HG03025 (cell line): ENCODE measurements at regions not wholly inside any gene's neighbourhood (a gene's known extent, or its start where the extent isn't known, plus 50 kb on each side); places are given as distances from the start of the nearest gene placed in this dataset.
"Not testable (repeated sequence)": the region's sequence is repeated elsewhere in the genome, so short reads cannot be mapped to it uniquely, and the experiment has no call there.

Source experiments
- ATAC-seq: cut with Tn5 transposase; IDR thresholded peaks from one replicate; pipeline ENCODE4 v1.9.1; 2021; ENCODE audit warnings: mild to moderate bottlenecking, moderate library complexity; ENCODE audit not compliant: unreplicated experiment, low FRiP score

DNA sequence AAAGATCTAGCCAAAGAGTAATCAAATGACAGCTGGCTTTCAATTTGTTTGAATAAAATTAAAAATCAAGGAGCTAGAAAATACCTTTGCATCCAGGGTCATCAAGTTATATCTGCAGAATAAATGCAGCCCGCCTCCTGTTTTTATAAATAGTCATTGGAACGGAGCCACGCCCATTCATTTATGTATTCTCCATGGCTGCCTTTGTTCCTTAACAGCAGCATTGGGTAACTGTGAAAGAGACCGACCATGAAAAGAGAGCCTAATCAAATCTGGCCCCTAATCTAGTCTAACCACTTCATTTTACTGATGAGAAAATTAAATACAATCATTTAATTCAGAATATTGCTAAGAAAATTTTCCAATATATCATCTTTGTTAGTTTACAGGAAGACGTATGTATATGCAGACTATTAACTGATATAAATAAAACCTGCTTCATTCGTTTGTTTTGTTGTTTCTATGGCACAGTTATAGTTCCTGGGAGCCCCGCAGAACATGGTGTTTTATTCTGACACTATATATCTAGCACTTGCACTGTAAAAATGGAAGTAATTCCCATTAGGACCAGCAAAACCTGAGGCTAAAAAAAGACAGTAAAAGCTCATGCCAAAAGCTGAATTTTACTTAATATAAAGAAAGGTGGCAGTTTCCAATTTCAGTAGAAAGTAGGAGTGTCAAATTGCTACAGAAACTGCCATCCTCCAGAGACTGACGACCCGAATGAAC is 111.8 kb upstream of the PALMD start:
- ATAC-seq: no peak

DNA sequence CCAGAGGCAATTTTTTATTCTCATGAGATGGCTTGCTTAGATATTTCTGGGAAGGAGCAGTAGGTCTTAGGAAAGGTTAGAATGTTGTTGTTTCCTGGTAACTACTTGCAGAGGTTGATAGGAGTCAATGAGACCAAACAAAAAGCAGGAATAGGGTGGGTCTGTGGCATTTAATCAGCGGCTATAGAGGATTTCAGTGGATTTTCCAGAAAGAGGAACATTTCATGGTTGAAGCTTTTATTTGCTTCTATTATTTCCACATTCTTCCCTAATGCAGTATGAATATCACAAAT is 111.3 kb upstream of the PALMD start:
- ATAC-seq: no peak

DNA sequence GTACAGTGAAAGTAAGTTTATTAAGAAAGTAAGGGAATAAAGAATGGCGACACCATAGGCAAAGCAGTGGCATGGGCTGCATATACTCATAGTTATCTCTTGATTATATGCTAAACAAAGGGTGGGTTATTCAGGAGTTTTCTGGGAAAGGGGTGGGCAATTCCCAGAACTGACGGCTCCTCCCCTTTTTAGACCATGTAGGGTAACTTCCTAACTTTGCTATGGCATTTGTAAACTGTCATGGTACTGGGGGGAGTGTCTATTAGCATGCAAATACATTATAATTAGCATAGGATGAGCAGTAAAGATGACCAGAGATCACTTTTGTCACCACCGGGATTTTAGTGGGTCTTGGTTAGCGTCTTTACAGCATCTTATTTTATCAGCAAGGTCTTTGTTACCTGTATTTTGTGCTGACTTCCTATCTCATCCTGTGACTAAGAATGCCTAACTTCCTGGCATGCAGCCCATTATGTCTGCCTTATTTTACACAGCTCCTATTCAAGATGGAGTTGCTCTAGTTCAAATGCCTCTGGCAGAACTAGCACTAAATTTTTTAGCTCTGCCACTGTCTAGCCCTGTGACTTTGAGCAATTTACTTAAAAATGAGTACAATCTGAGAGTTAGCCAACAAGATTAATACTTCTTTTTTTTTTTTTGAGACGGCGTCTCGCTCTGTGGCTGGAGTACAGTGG is 110.3 kb upstream of the PALMD start:
- ATAC-seq: no peak

DNA sequence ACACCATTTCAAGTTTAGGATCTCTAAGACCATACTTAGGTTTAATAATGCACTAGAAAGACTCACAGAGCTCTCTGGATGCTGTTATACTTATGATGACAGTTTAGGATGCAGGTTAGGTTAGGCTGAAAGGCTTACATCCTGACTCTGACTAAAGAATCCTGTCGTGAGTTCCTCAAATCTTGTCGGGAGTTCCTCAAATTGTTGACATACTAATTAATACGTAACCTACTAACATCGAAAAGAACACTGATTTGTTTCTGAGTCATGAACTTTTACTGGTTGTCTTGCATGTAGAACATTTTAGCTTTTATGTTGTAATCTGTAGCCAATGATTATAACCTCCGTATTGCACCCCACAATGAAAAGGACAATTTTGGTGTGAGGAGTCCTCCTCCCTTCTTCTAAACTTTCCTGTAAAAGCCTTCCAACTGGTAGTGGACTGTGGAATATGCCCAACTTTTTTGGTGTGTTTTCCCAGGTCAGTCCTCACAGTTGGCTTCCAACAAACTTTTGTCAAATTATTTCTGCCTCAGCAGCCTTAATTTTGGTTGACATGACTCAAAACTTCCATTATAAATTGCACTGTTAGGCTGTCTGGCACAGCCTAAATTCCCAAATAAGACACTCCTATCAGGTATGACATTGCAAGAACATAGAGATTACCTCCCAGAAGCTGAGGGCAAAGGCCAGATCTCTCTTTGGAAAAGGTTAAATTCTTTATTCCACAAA is 107.9 kb upstream of the PALMD start:
- no peak for ATAC-seq

DNA sequence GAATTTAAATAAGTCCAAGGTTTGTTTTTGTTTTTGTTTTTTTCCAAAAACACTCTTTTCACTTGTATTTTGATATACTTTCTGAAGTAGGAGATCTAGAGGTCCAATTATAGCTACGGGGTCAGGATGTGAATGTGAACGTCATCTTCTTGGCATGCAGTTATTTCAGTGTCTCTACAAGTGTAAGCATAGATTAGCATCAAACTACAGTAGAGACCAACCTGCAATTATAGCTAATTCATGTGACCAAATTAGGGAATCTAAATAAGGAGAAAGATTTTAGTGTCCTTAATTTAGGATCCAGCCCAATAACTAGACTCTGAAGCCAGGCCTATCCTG is 107.3 kb upstream of the PALMD start:
- no peak for ATAC-seq

DNA sequence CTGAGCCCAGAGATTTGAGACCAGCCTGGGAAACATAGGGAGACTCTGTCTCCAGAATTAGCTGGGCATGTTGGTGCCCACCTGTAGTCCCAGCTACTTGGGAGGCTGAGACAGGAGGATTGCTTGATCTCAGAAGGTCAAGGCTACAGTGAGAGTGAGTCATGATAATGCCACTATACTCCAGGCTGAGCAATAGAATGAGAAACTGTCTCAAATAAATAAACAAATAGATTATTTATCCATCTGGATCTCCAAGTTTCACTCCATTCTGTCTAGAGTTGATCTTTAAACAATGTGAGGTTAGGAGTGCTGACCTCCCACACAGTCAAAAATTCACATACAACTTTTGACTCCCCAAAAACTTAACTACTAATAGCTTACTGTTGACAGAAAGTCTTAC is 106.8 kb upstream of the PALMD start:
- no peak for ATAC-seq

DNA sequence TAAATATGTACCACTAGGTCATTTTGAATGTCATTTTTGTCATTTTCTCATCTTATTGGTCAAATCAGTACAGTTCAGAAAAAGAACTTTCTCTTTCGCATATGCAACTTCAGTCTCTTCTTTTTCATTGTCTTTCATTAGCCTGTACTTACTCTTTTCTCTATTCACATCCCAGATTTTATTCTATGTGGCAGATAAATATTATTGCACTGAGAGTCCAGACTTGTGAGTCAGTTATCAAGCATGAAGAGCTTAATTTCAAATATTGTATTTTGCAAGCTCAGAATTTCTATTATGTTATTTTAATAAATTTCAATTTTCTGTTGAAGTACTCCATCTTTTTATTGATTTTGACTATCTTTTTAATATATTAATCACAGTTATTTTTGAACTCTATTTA is 105.2 kb upstream of the PALMD start:
- no peak for ATAC-seq

DNA sequence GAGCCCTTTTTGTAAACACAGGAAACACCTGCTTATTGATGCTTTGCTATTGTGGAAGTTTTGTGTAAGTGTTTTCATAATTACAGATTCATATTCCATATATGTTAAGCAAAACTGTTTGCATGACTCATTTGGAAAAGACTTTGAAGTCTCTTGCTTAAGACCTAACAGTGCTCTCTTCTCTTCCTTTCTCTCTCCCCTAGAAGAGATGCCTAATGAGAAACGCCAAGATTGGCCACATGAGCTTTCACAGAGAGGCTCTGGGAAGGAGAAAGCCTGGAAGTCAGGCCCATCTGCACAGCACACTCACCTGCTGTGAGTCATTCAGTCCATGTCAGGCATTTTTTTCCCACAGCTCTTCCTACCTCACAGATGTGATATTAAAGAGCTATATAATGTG is 101.6 kb upstream of the PALMD start:
- peak; percentile 65 for ATAC-seq

DNA sequence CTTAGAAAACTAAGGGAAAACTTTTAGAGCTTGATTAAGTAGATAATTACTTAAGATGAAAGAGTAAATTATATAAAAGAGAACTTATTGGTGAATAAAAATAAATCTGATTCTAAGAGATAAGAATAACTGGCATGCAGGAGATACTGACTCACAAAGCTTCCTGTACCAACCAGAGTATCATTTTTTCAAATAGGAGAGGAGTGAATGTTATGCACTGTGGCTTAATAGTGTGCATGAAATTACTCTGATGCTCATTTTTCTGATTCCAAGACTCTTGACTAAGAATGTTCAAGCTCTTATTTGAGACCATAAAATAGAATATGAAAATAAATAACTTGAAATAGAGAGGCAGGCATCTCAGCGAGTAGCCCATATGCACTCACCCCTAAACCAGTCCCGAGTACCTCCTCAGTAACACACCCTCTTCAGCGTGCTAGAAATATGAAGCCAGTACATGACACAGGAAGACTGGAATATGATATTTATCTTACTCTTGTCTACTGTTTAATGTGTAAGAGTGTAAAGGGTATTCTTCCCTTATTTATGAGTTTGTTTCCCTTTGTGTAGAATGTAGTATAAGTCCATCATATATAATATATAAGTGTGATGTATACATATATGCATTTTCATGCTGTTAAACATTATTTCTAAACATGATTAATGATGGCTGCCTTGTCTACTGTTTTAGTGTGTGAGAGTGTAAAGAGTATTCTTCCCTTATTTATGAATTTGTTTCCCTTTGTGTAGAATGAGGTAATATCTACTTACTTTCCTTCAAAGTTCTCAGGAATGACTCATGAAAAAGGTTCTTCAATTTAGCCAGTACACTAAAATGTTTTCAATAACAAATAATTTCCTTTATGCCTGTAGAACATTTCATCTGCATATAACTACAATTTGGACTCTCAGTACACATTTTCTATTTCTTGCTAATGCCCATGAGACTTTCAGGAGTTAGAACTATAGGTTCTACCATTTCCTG is 99.2 kb upstream of the PALMD start:
- ATAC-seq: no peak

DNA sequence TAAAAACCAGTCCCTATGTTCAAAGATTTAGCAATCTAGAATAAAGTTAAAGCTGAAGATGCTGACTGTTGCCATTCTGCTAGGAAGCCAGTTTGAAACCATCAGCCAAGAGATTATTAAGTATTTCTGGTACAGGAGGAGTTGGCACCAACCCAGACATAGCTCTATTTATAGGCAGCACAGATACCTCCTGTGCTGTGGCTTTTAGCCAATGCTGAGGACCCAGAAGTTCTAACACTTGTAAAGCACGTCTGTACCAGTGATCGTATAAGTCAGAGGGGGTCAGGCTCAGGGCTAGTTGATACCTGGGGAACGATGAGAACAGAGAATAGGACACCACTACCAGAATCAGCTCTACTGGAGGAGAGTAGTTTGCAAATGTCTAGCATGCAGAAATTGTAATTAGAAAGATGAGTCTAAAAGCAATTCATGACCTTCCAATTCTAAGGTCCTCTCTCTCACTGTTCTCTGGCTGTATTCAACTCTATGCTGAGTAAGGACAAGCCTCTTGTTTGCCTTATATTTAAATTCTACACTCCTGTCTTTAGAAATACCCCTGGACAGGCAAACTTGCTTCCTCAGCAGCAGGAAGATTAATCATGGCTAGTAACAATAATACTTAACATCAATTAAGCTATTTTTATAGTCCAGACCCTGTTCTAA is 96.8 kb upstream of the PALMD start:
- ATAC-seq: no peak

DNA sequence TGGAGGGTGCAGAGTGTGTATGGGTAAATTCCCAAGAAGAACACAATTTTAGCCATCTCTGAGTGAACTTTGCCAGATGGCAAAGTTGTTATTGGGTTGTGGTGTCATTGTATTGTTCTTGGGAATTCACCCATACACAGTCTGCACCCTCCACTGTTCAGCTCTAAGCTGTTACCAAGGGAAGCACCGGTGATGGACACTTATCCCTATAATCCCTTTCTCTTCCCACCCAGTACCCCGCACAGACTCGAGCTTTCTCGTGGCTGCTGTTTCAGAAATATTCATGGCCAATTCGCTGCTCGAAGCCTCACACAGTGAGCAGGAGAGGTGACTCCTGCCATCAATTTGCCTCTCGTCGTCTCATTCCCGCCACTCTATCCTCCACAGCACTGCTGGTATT is 95.7 kb upstream of the PALMD start:
- ATAC-seq: no peak

DNA sequence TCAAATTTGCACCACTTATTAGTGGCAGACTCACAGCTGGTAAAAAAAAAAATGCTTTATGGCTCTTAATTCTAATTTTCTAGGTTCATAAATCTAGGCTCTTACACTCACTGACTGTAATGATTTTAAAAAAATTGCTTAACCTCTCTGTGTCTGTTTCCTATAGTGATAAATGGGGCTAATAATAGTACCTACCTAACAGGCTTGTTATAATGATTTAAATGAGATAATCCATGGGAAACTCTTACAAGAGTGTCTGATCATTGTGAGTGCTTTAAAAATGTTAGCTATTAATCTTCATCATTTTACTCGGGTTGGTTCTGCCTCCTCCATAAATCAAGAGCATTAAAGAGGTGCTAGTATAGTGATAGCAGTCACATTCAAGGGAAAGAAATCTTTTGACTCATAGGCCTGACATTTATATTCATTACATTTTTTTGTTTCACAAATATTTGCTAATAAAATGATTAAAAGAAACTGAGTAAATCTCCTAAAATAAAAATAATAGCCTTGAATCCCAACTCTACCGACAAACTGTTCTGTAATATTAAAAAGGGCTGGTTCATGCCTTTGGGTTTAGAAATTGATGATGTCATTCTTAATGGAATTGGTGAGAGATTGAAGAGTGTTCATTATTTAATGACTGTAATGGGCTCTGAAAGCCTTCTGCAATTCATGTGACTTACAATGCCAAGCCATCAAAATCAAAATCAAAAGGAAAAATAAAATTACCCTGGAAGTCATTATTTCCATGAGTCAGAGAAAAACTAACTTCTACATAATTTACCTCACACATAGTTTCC is 93.9 kb upstream of the PALMD start:
- no peak for ATAC-seq

DNA sequence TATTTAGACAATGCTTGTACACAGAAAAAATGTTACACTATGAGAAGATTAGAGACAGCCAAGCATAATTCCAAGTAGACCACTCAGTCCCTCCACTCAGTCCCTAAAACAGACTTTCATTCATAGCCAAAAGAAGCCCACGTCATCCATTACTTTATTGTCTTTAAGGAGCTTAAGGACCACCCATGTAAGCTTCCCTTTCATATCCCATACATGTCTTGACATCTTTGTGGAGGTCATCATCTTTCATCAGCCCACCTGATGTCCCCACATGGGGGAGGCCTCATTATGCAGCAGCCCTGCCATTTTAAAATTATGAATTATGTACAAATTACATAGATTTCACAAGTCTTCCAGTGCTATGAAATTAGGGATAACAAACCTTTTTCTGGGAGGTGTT is 92.6 kb upstream of the PALMD start:
- no peak for ATAC-seq

DNA sequence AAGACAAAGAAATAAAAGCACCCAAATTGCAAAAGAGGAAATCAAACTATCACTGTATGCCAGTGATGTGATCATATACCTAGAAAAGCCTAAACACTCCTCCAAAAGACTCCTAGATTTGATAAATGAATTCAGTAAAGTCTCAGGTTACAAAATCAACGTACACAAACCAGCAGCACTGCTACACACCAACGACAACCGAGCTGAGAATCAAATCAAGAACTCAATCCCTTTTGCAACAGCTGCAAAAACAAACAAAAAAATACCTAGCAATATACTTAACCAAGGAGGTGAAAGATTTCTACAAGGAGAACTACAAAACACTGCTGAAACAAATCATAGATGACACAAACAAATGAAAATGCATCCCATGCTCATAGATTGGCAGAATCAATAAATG is 92.1 kb upstream of the PALMD start:
- ATAC-seq: not testable (repeated sequence)

DNA sequence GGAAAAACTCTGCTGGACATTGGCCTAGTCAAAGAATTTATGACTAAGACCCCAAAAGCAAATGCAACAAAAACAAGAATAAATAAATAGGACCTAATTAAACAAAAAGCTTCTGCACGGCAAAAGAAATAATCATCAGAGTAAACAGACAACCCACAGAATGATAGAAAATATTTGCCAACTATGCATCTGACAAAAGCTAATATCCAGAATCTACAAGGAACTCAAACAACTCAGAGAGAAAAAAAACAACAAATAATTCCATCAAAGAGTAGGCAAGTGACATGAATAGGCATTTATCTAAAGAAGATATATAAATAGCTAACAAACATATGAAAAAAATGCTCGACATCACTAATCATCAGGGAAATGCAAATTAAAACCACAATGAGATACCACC is 91.2 kb upstream of the PALMD start:
- no peak for ATAC-seq

DNA sequence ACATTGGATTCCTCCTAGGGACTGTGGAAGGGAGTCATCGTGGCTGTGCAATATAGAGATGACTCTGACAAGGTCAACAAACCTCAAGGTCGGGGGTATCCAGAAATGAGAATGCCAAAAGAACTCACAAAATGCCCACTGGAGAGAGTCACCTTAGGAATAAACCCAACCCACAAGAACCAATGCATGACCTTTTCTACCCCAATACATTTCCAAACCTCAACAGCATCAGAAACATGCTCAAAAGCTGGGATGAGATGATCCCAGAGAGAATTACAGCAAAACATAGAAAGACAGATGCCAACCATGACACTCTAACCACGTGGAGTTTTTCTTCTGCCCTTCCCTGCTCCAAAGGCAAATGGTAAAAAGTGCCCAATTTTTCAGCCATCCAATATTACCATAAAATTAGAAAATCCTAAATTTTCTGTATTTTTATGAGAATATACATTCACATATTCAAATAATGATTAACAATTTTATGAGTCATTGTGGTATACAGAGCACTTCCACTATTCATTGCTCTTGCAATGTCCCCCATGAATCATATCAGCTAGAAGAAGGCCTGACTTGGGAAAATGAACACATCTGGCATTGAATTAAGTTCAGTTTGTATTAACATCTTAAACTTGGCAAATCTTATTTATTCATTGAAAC is 88.2 kb upstream of the PALMD start:
- no peak for ATAC-seq

DNA sequence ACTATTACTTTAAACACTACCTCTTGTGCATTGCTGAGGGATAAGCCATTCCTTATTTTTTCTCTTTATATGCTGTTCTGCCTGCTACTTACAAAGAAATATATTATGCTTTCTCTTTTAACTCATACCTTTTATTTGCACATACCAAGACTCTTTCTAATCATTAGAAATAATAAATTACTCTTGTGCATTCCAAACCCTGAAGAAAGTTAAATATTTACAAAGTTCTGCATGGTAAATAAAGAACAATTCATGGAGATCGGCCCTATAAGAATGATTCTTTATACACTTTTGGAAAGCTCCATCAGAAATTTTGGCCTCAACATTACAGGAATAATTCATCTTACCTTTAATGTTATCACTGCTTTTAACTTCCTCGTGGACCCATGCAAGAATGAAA is 86.7 kb upstream of the PALMD start:
- no peak for ATAC-seq

DNA sequence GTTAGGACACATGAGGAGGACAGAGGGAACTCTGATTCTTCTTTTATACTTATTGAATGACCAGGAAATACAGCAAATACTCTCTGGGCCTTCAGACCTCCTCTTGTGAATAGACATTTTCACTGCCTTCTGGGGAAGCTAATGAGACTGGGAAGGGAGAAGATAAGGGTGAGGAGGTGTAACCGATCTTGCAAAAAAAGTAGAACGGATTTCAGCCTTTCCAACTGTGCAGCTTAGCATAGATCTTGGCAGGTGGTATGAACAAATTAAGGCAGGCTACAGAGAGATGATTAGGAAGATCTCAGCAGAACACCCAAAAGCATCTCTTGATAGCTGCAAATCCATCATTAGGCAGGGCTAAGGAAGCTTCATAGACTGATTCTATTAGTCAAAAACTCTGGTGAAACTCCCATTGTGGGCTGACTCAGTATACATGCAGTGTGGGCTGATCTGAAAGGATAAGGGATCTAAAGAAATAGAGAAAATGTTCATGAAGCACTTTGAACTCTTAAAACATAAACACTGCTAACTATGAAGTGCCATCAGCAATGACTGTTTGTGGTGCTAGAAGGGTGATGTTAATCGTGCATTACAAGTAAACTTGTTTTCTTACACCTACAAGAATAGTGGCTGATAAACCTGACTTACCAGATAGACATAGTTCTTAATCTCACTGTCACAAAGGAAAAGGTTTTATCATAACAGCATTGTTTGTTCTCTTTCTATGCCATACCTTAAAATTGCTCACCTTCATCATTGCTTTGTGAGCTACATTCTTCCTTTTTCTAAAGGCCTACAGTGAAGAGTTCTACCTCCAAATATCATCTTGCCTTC is 85.5 kb upstream of the PALMD start:
- ATAC-seq: no peak
